ENCODE measurements at regions not wholly inside any gene's neighbourhood (a gene's known extent, or its start where the extent isn't known, plus 50 kb on each side); places are given as distances from the start of the nearest gene placed in this dataset.

GRCh38 chr9:36734737-36735136 lies 162.0 kb downstream of the MELK start:
- intact Hi-C loops (cut with DNase I) = loop anchor here in 1 of 10 donors (10.0 kb wide), 1 partner anchor 300 kb away; no protein-coding TSS in a partner anchor
- H3K27me3 ChIP-seq = peaks cover 0 to 52% (median 41%) of the 10 kb centered on the region in 7 donors
- H3K27ac ChIP-seq = no peak overlapping the region
- H3K36me3 ChIP-seq = no peaks in the 10 kb centered on the region
- no peak for TF ChIP-seq CTCF (IDR thresholded peaks at IDR 0.05)
- WGBS, 2 donors = 55 to 58% methylated on average over 10 of the region's 10 CpGs
- H3K4me3 ChIP-seq = no peak overlapping the region
- peaks cover 0 to 7% (median 0%) of the 10 kb centered on the region in 9 donors for H3K4me1 ChIP-seq
- ATAC-seq (no peak), DNase-seq (no peak)
- H3K9me3 ChIP-seq = no peaks in the 10 kb centered on the region

- Histone ChIP-seq H3K27me3 (peaks cover 0 to 69% (median 52%) of the 10 kb centered on the region in 7 donors), H3K4me1 (peaks cover 0 to 7% (median 0%) of the 10 kb centered on the region in 9 donors), H3K36me3 (no peaks in the 10 kb centered on the region), H3K27ac (no peak overlapping the region), H3K9me3 (no peaks in the 10 kb centered on the region), H3K4me3 (no peak overlapping the region)
- DNase-seq = no peak
- no peak for TF ChIP-seq CTCF (IDR thresholded peaks at IDR 0.05)
- intact Hi-C loops (cut with DNase I) = loop anchor here in 1 of 10 donors (10.0 kb wide), 1 partner anchor 302 kb away; no protein-coding TSS in a partner anchor
- no peak for ATAC-seq
- WGBS, 2 donors = 84 to 86% methylated on average over 5 of the region's 5 CpGs
Measured at GRCh38 chr9:36736648-36737047, 164.0 kb downstream of the MELK start.

- TF ChIP-seq CTCF (IDR thresholded peaks at IDR 0.05) = no peak
- 60 to 61% methylated on average over 11 of the region's 11 CpGs for WGBS, 2 donors
- no peak overlapping the region for H3K27ac ChIP-seq
Measured at GRCh38 chr9:36738318-36738976, 165.8 kb downstream of the MELK start.

GRCh38 chr9:36739373-36740116 lies 166.8 kb downstream of the MELK start:
- Histone ChIP-seq H3K36me3 (no peaks in the 10 kb centered on the region), H3K4me1 (peaks cover 0 to 7% (median 0%) of the 10 kb centered on the region in 9 donors), H3K9me3 (no peaks in the 10 kb centered on the region), H3K27ac (no peak overlapping the region), H3K4me3 (no peak overlapping the region), H3K27me3 (peaks cover 0 to 89% (median 76%) of the 10 kb centered on the region in 7 donors)
- no peak for TF ChIP-seq CTCF (IDR thresholded peaks at IDR 0.05)
- ATAC-seq (no peak), DNase-seq (no peak)
- intact Hi-C loops (cut with DNase I) = loop anchor here in 1 of 10 donors (10.0 kb wide), 1 partner anchor 305 kb away; no protein-coding TSS in a partner anchor
- 10% methylated on average over 42 to 47 of the region's 47 CpGs for WGBS, 2 donors

More at GRCh38 chr9:36738318-36738976, 165.8 kb downstream of the MELK start:
- intact Hi-C loops (cut with DNase I) = loop anchor here in 1 of 10 donors (10.0 kb wide), 1 partner anchor 304 kb away; no protein-coding TSS in a partner anchor
- ATAC-seq (no peak), DNase-seq (no peak)
- Histone ChIP-seq H3K27me3 (peaks cover 0 to 83% (median 70%) of the 10 kb centered on the region in 7 donors), H3K4me1 (peaks cover 0 to 7% (median 0%) of the 10 kb centered on the region in 9 donors), H3K9me3 (no peaks in the 10 kb centered on the region), H3K36me3 (no peaks in the 10 kb centered on the region), H3K4me3 (no peak overlapping the region)
